ENCODE measurements at regions not wholly inside any gene's neighbourhood (a gene's known extent, or its start where the extent isn't known, plus 50 kb on each side); places are given as distances from the start of the nearest gene placed in this dataset.
"Not testable (repeated sequence)": the region's sequence is repeated elsewhere in the genome, so short reads cannot be mapped to it uniquely, and the experiment has no call there.

GRCh38 chr10:113485736-113486135, 67.1 kb upstream of the HABP2 start:
- no peaks in the 10 kb centered on the region for H3K36me3 ChIP-seq (ENCODE audit: insufficient read depth in 1 of 2, low read depth in 1 of 2)
- DNase-seq, result no peak
- no peaks in the 10 kb centered on the region for H3K9me3 ChIP-seq
- no peak for ATAC-seq
- no peaks in the 10 kb centered on the region for H3K4me1 ChIP-seq
- intact Hi-C loops (cut with DNase I), result no loop called here
- H3K27me3 ChIP-seq (ENCODE audit: insufficient read depth in 3 of 3, low read length in 2 of 3), result no peaks in the 10 kb centered on the region
- H3K4me3 ChIP-seq, result no peak overlapping the region
- H3K27ac ChIP-seq, result no peak overlapping the region
- TF ChIP-seq CTCF (IDR thresholded peaks at IDR 0.05), result no peak
- WGBS, 3 donors, result 62 to 75% (median 69%) methylated on average over 1 of the region's 1 CpG

GRCh38 chr10:113486531-113486930, 66.3 kb upstream of the HABP2 start:
- TF ChIP-seq CTCF (IDR thresholded peaks at IDR 0.05), result no peak
- no peak overlapping the region for H3K27ac ChIP-seq
- WGBS, 3 donors, result 79 to 86% (median 83%) methylated on average over 4 of the region's 4 CpGs

GRCh38 chr10:113487154-113487553, 65.7 kb upstream of the HABP2 start:
- ATAC-seq (no peak), DNase-seq (no peak)
- 83 to 96% (median 86%) methylated on average over 1 of the region's 1 CpG for WGBS, 3 donors
- no peaks in the 10 kb centered on the region for H3K27me3 ChIP-seq (ENCODE audit: insufficient read depth in 3 of 3, low read length in 2 of 3)
- intact Hi-C loops (cut with DNase I), result no loop called here
- no peak overlapping the region for H3K27ac ChIP-seq
- no peaks in the 10 kb centered on the region for H3K9me3 ChIP-seq
- H3K36me3 ChIP-seq (ENCODE audit: insufficient read depth in 1 of 2, low read depth in 1 of 2), result no peaks in the 10 kb centered on the region
- no peaks in the 10 kb centered on the region for H3K4me1 ChIP-seq
- H3K4me3 ChIP-seq, result no peak overlapping the region
- TF ChIP-seq CTCF (IDR thresholded peaks at IDR 0.05), result no peak

More at GRCh38 chr10:113486531-113486930, 66.3 kb upstream of the HABP2 start:
- intact Hi-C loops (cut with DNase I), result no loop called here
- Histone ChIP-seq H3K4me1 (no peaks in the 10 kb centered on the region), H3K27me3 (ENCODE audit: insufficient read depth in 3 of 3, low read length in 2 of 3) (no peaks in the 10 kb centered on the region), H3K4me3 (no peak overlapping the region), H3K36me3 (ENCODE audit: insufficient read depth in 1 of 2, low read depth in 1 of 2) (no peaks in the 10 kb centered on the region), H3K9me3 (no peaks in the 10 kb centered on the region)
- DNase-seq (no peak), ATAC-seq (no peak)

- DNase-seq (no peak), ATAC-seq (no peak)
- Histone ChIP-seq H3K27me3 (ENCODE audit: insufficient read depth in 3 of 3, low read length in 2 of 3) (no peaks in the 10 kb centered on the region), H3K27ac (no peak overlapping the region), H3K9me3 (no peaks in the 10 kb centered on the region), H3K4me1 (no peaks in the 10 kb centered on the region), H3K36me3 (ENCODE audit: insufficient read depth in 1 of 2, low read depth in 1 of 2) (no peaks in the 10 kb centered on the region), H3K4me3 (no peak overlapping the region)
- no peak for TF ChIP-seq CTCF (IDR thresholded peaks at IDR 0.05)
- intact Hi-C loops (cut with DNase I), result no loop called here
Observed at GRCh38 chr10:113488186-113488585, 64.7 kb upstream of the HABP2 start.

GRCh38 chr10:113489522-113489921, 63.3 kb upstream of the HABP2 start:
- H3K4me3 ChIP-seq; H3K9me3 ChIP-seq; H3K27me3 ChIP-seq (ENCODE audit: insufficient read depth in 3 of 3, low read length in 2 of 3); DNase-seq; intact Hi-C loops (cut with DNase I); H3K4me1 ChIP-seq; ATAC-seq; H3K27ac ChIP-seq; H3K36me3 ChIP-seq (ENCODE audit: insufficient read depth in 1 of 2, low read depth in 1 of 2): not testable (repeated sequence)
- WGBS, 3 donors, result 61 to 75% (median 74%) methylated on average over 2 of the region's 2 CpGs

Measured in psoas muscle (tissue), 7 donors.